Tibial nerve (tissue), 4 donors: ENCODE measurements at regions not wholly inside any gene's neighbourhood (a gene's known extent, or its start where the extent isn't known, plus 50 kb on each side); places are given as distances from the start of the nearest gene placed in this dataset.

Experiments
- DNase-seq, 2 donors: peaks; one replicate each; pipeline ENCODE4 v3.0.0-alpha.2; 2019; ENCODE audit warnings: low spot score in 2 of 2
- H3K27ac ChIP-seq, 4 donors: fragments of 200-600 bp; sonication (generic) in 3 of 4; one replicate each; pipeline ENCODE4 v1.5.1; 2017 to 2019; ENCODE audit warnings: mild to moderate bottlenecking in 1 of 4
- H3K27me3 ChIP-seq, 2 donors: fragments of 200-600 bp; sonication (generic) in 1 of 2; one replicate each; pipeline versions ENCODE4 v1.5.1 to v1.6.0; 2017 to 2019
- H3K36me3 ChIP-seq, 3 donors: fragments of 200-600 bp; sonication (generic); one replicate each; pipeline ENCODE4 v1.5.1; 2018 to 2019
- H3K4me1 ChIP-seq, 4 donors: fragments of 200-600 bp; sonication (generic) in 3 of 4; one replicate each; pipeline ENCODE4 v1.5.1; 2017 to 2019
- H3K4me3 ChIP-seq, 4 donors: fragments of 200-600 bp; sonication (generic) in 3 of 4; one replicate each; pipeline ENCODE4 v1.5.1; 2017 to 2019; ENCODE audit warnings: mild to moderate bottlenecking in 1 of 4, moderate library complexity in 1 of 4
- H3K9me3 ChIP-seq, 4 donors: fragments of 200-600 bp; sonication (generic) in 3 of 4; one replicate each; pipeline ENCODE4 v1.5.1; 2017 to 2019
- CTCF ChIP-seq, 5 experiments: fragments of 200-600 bp in 3 of 5; fragments of 450-650 bp in 2 of 5; sonication (generic) in 3 of 5; IDR thresholded peaks; one replicate each; pipeline ENCODE4 v1.5.1; 2016 to 2019; ENCODE audit warnings: antibody characterized with exemption in 5 of 5, mild to moderate bottlenecking in 3 of 5, moderate library complexity in 2 of 5
- EP300 ChIP-seq, 2 donors: sonication (generic); formaldehyde crosslinking; IDR thresholded peaks; one replicate each; pipeline ENCODE4 v1.6.1; 2017; ENCODE audit warnings: antibody characterized with exemption in 2 of 2, mild to moderate bottlenecking in 1 of 2
- POLR2A ChIP-seq, 2 donors: fragments of 450-650 bp; IDR thresholded peaks; one replicate each; pipeline ENCODE4 v1.6.1; 2017; ENCODE audit warnings: antibody characterized with exemption in 2 of 2, mild to moderate bottlenecking in 2 of 2, moderate library complexity in 2 of 2
- WGBS, 2 donors: methylation state at CpG; one replicate each; pipeline ENCODE4 v1.1.5; 2018; 5-methylcytosine and 5-hydroxymethylcytosine counted together

DNA sequence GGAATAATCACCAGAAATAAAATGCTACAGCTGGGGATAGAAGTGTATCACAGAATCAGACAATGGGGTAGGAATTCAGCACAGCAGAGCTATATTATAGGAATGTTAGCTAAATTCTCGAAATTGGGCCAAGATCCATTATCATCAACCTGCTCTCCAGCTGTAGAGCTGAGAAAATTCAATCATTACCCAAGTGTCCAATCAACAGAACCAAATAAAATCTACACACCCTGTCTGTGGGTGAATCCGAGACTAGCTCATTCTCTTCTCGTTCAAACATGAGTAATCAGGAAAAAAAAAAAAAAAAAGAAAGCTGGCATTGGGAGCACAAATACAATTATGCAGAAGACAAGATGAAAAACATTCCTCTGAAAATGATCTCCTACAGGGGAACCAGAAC, 119.2 kb downstream of the CDC7 start:
- Histone ChIP-seq H3K4me3 (no peak overlapping the region), H3K36me3 (no peaks in the 10 kb centered on the region), H3K27ac (peak overlapping the region in 1 of 4 donors; percentile 34), H3K27me3 (no peaks in the 10 kb centered on the region), H3K4me1 (peaks cover 0 to 36% (median 10%) of the 10 kb centered on the region in 4 donors), H3K9me3 (no peaks in the 10 kb centered on the region)
- no peak for DNase-seq
- 60 to 69% methylated on average over 3 of the region's 3 CpGs for WGBS, 2 donors
- no peak for TF ChIP-seq EP300 (IDR thresholded peaks at IDR 0.05)
- no peak for TF ChIP-seq POLR2A (IDR thresholded peaks at IDR 0.05)
- TF ChIP-seq CTCF (IDR thresholded peaks at IDR 0.05), result no peak

DNA sequence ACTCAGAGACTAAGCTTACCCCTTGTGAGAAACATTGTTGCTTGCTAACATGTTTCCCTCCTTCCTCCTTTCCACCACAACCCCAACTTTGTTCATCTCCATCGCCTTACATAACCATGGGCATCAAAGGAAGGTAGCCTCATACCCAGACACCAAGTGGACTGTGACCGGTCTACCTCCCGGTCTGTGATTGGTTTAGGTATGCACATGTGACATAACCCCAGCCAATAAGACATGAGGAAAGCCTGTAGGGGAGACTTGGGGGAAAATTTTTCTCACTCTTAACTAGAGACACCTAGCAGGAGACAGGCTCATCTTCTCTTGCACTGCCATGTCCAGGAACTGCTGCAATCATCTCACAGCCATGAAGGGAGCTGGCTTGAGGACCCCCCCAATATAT, 120.7 kb downstream of the CDC7 start:
- H3K27ac ChIP-seq, result peak overlapping the region in 2 of 4 donors; percentile 32 to 71
- TF ChIP-seq CTCF (IDR thresholded peaks at IDR 0.05) (no peak), EP300 (IDR thresholded peaks at IDR 0.05) (no peak), POLR2A (IDR thresholded peaks at IDR 0.05) (no peak)
- 96 to 97% methylated on average over 3 of the region's 3 CpGs for whole genome bisulfite sequencing, 2 donors
- DNase-seq, result no peak
- no peaks in the 10 kb centered on the region for H3K9me3 ChIP-seq
- H3K4me1 ChIP-seq, result peaks cover 0 to 36% (median 10%) of the 10 kb centered on the region in 4 donors
- H3K36me3 ChIP-seq, result no peaks in the 10 kb centered on the region
- H3K27me3 ChIP-seq, result no peaks in the 10 kb centered on the region
- H3K4me3 ChIP-seq, result no peak overlapping the region

DNA sequence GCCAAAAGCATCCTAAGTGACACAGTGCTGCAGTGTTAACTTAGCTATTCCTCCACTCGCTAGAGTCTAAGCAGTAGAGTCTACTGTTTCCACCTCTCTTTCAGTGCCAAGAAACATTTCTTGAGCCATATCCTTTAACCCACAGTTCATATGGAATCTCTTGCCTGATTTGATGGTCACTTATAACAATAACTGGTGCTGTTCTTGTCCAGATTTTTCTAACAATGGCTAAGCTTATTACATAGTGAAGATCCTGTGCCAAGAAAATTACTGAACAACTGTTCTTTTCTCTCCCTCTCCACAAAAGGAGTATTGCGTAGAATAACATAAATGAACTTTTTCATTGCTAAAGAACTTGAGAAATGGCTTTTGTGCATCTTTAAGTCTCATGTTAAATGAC, 121.3 kb downstream of the CDC7 start:
- H3K27me3 ChIP-seq, result no peaks in the 10 kb centered on the region
- no peak for DNase-seq
- WGBS, 2 donors, result 35 to 45% methylated on average over 2 of the region's 2 CpGs
- H3K4me1 ChIP-seq, result peaks cover 0 to 35% (median 10%) of the 10 kb centered on the region in 4 donors
- no peak overlapping the region for H3K4me3 ChIP-seq
- H3K27ac ChIP-seq, result peak overlapping the region in 2 of 4 donors; percentile 32 to 71
- TF ChIP-seq EP300 (IDR thresholded peaks at IDR 0.05) (peak in 1 of 2 donors; percentile 65), POLR2A (IDR thresholded peaks at IDR 0.05) (no peak), CTCF (IDR thresholded peaks at IDR 0.05) (no peak)
- no peaks in the 10 kb centered on the region for H3K9me3 ChIP-seq
- H3K36me3 ChIP-seq, result no peaks in the 10 kb centered on the region

- DNase-seq, result peak; percentile 78 to 80
- peak overlapping the region in 3 of 4 donors; percentile 48 to 71 (median 63) for H3K27ac ChIP-seq
- peaks cover 0 to 28% (median 10%) of the 10 kb centered on the region in 4 donors for H3K4me1 ChIP-seq
- H3K36me3 ChIP-seq, result no peaks in the 10 kb centered on the region
- no peaks in the 10 kb centered on the region for H3K27me3 ChIP-seq
- no peak overlapping the region for H3K4me3 ChIP-seq
- H3K9me3 ChIP-seq, result no peaks in the 10 kb centered on the region
- 10 to 15% methylated on average over 3 of the region's 3 CpGs for WGBS, 2 donors
- no peak for TF ChIP-seq POLR2A (IDR thresholded peaks at IDR 0.05)
- TF ChIP-seq EP300 (IDR thresholded peaks at IDR 0.05), result peak; percentile 26 to 90
These were observed 122.0 kb downstream of the CDC7 start for GRCh38 chr1:91622616-91623015.

DNA sequence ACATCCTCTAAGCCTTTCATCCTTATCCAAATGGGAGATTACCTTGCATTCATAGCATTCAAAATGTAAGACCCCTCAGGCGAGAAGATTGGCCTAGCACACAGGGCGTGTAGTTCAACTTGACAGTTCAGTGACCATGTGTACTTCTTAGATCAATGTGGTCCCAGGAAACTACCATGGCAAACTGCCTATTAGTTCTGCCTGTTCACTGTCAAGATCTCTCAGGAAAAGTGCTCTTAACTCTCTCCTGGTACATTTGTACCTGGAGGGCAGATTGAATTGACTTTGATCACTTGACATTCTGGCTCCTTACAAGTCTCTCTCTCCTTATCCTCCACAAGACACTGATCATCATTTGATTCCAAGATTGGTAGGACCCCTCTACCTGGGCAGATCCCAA, 122.4 kb downstream of the CDC7 start:
- Histone ChIP-seq H3K4me1 (peaks cover 0 to 25% (median 10%) of the 10 kb centered on the region in 4 donors), H3K27me3 (no peaks in the 10 kb centered on the region), H3K27ac (peak overlapping the region in 3 of 4 donors; percentile 48 to 71 (median 63)), H3K9me3 (no peaks in the 10 kb centered on the region), H3K36me3 (no peaks in the 10 kb centered on the region), H3K4me3 (no peak overlapping the region)
- 23 to 33% methylated on average over 2 of the region's 2 CpGs for WGBS, 2 donors
- no peak for DNase-seq
- no peak for TF ChIP-seq CTCF (IDR thresholded peaks at IDR 0.05)
- TF ChIP-seq POLR2A (IDR thresholded peaks at IDR 0.05), result no peak
- no peak for TF ChIP-seq EP300 (IDR thresholded peaks at IDR 0.05)

- Histone ChIP-seq H3K9me3 (no peaks in the 10 kb centered on the region), H3K27ac (no peak overlapping the region), H3K4me1 (peaks cover 0 to 25% (median 10%) of the 10 kb centered on the region in 4 donors), H3K4me3 (no peak overlapping the region), H3K27me3 (no peaks in the 10 kb centered on the region), H3K36me3 (no peaks in the 10 kb centered on the region)
- TF ChIP-seq EP300 (IDR thresholded peaks at IDR 0.05) (no peak), POLR2A (IDR thresholded peaks at IDR 0.05) (no peak), CTCF (IDR thresholded peaks at IDR 0.05) (no peak)
- DNase-seq, result no peak
- WGBS, 2 donors, result 93 to 95% methylated on average over 4 of the region's 4 CpGs
These were observed 123.7 kb downstream of the CDC7 start for GRCh38 chr1:91624331-91624730.
